ENCODE measurements at regions not wholly inside any gene's neighbourhood (a gene's known extent, or its start where the extent isn't known, plus 50 kb on each side); places are given as distances from the start of the nearest gene placed in this dataset.

DNA sequence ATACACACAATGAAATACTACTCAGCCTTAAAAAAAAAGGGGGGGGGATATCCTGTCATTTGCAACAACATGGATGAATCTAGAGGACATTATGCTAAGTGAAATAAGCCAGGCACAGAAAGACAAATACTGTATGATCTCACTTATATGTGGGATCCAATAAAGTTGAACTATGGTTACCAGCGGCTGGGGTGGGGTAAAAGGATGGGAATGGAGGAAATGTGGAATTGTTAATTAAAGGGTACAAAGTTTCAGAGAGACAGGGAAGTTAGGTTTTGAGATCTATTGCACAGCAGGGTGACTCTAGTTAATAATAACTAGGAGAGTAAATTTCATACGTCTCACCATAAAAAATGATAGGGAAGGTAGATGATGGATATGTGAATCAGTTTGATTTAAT is 76.2 kb upstream of the ZNF608 start:
- WGBS: 91% methylated on average over 2 of the region's 2 CpGs
- Histone ChIP-seq H3K9ac (ENCODE audit: low read depth in 1 of 2, low read length in 2 of 2) (no peak overlapping the region), H3K27ac (ENCODE audit: low read depth in 1 of 2, low read length in 2 of 2) (no peak overlapping the region), H3K9me3 (ENCODE audit: control insufficient read depth in 4 of 4, low read length in 3 of 4) (no peaks in the 10 kb centered on the region), H3K4me3 (ENCODE audit: low read depth in 1 of 3, low read length in 3 of 3) (no peak overlapping the region), H3K27me3 (ENCODE audit: control insufficient read depth in 4 of 4, insufficient read depth in 4 of 4, low read length in 3 of 4) (no peaks in the 10 kb centered on the region), H3K4me1 (ENCODE audit: control insufficient read depth in 4 of 4, insufficient read depth in 4 of 4, low read length in 3 of 4) (no peaks in the 10 kb centered on the region), H3K36me3 (ENCODE audit: control insufficient read depth in 4 of 4, insufficient read depth in 3 of 4, low read depth in 1 of 4, low read length in 3 of 4) (no peaks in the 10 kb centered on the region)
- TF ChIP-seq NR2F2 (IDR thresholded peaks at IDR 0.05): no peak
- no peak for DNase-seq (ENCODE audit: low spot score)

DNA sequence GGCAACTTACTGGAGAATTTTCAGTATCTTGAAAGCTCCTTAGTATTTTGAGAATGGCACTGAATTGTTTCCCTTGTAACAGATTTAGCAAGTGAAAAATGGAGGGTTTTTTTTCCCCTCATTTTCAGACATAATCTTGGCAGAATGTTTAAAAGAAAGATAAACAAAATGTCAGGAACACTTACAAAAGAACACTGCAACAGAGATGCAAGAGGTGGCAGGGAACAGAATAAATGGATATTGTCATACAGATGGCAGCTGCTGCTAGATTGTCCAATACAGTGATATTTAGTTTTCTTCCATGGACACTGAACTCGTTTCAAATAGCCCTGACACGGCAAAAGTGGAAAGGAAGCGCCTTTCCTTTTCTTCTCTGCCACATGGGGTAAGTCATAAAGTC is 76.9 kb upstream of the ZNF608 start:
- TF ChIP-seq EGR1 (IDR thresholded peaks at IDR 0.05; ENCODE audit: low read depth in 2 of 2) (no peak), YY1 (IDR thresholded peaks at IDR 0.05) (no peak), RXRA (IDR thresholded peaks at IDR 0.05) (no peak), NR2F2 (IDR thresholded peaks at IDR 0.05) (no peak), HNF4A (conservative IDR thresholded peaks at IDR 0.05) (no peak), TAF1 (conservative IDR thresholded peaks at IDR 0.05) (no peak), JUND (IDR thresholded peaks at IDR 0.05) (no peak)
- TF ChIP-seq, protein P1, sequence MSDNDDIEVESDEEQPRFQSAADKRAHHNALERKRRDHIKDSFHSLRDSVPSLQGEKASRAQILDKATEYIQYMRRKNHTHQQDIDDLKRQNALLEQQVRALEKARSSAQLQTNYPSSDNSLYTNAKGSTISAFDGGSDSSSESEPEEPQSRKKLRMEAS (IDR thresholded peaks at IDR 0.05): no peak
- TF ChIP-seq, protein P2, sequence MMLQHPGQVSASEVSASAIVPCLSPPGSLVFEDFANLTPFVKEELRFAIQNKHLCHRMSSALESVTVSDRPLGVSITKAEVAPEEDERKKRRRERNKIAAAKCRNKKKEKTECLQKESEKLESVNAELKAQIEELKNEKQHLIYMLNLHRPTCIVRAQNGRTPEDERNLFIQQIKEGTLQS (IDR thresholded peaks at IDR 0.05): no peak
- TF ChIP-seq, protein P3, sequence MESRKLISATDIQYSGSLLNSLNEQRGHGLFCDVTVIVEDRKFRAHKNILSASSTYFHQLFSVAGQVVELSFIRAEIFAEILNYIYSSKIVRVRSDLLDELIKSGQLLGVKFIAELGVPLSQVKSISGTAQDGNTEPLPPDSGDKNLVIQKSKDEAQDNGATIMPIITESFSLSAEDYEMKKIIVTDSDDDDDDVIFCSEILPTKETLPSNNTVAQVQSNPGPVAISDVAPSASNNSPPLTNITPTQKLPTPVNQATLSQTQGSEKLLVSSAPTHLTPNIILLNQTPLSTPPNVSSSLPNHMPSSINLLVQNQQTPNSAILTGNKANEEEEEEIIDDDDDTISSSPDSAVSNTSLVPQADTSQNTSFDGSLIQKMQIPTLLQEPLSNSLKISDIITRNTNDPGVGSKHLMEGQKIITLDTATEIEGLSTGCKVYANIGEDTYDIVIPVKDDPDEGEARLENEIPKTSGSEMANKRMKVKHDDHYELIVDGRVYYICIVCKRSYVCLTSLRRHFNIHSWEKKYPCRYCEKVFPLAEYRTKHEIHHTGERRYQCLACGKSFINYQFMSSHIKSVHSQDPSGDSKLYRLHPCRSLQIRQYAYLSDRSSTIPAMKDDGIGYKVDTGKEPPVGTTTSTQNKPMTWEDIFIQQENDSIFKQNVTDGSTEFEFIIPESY (IDR thresholded peaks at IDR 0.05): no peak

DNA sequence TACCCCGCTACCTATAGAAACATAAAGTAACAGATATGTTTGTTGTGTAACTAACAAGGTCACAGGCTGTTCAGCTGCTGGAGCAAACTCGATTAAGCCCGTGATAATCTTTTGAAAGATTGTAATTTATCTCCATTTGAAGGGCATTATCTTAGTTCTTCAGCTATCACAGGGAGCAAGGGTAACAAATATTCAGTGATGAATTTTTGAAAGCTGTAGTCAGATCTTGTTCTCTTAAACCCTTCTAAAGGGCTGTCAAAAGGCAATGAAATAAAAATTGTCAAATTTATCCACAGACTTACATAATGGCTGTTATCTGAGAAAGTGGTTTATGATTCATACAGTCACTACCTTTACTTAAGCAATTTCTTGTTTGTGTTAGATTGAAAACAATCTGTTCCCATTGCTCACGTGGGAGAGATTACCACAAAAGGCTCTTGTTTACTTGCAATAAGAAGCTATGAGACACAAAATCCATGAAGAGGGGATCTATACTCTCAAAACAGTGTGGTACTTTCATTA is 78.3 kb upstream of the ZNF608 start:
- DNase-seq (ENCODE audit: low spot score): no peak
- H3K36me3 ChIP-seq (ENCODE audit: control insufficient read depth in 4 of 4, insufficient read depth in 3 of 4, low read depth in 1 of 4, low read length in 3 of 4): no peaks in the 10 kb centered on the region
- no peak overlapping the region for H3K27ac ChIP-seq (ENCODE audit: low read depth in 1 of 2, low read length in 2 of 2)
- TF ChIP-seq TAF1 (conservative IDR thresholded peaks at IDR 0.05) (no peak), GABPA (IDR thresholded peaks at IDR 0.05 in 1 of 2, conservative IDR thresholded peaks at IDR 0.05 in 1 of 2) (no peak), RXRA (IDR thresholded peaks at IDR 0.05) (no peak), HNF4G (IDR thresholded peaks at IDR 0.05) (no peak), YY1 (IDR thresholded peaks at IDR 0.05) (no peak)
- TF ChIP-seq, protein P4, sequence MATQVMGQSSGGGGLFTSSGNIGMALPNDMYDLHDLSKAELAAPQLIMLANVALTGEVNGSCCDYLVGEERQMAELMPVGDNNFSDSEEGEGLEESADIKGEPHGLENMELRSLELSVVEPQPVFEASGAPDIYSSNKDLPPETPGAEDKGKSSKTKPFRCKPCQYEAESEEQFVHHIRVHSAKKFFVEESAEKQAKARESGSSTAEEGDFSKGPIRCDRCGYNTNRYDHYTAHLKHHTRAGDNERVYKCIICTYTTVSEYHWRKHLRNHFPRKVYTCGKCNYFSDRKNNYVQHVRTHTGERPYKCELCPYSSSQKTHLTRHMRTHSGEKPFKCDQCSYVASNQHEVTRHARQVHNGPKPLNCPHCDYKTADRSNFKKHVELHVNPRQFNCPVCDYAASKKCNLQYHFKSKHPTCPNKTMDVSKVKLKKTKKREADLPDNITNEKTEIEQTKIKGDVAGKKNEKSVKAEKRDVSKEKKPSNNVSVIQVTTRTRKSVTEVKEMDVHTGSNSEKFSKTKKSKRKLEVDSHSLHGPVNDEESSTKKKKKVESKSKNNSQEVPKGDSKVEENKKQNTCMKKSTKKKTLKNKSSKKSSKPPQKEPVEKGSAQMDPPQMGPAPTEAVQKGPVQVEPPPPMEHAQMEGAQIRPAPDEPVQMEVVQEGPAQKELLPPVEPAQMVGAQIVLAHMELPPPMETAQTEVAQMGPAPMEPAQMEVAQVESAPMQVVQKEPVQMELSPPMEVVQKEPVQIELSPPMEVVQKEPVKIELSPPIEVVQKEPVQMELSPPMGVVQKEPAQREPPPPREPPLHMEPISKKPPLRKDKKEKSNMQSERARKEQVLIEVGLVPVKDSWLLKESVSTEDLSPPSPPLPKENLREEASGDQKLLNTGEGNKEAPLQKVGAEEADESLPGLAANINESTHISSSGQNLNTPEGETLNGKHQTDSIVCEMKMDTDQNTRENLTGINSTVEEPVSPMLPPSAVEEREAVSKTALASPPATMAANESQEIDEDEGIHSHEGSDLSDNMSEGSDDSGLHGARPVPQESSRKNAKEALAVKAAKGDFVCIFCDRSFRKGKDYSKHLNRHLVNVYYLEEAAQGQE (IDR thresholded peaks at IDR 0.05): no peak
- TF ChIP-seq, protein P5, sequence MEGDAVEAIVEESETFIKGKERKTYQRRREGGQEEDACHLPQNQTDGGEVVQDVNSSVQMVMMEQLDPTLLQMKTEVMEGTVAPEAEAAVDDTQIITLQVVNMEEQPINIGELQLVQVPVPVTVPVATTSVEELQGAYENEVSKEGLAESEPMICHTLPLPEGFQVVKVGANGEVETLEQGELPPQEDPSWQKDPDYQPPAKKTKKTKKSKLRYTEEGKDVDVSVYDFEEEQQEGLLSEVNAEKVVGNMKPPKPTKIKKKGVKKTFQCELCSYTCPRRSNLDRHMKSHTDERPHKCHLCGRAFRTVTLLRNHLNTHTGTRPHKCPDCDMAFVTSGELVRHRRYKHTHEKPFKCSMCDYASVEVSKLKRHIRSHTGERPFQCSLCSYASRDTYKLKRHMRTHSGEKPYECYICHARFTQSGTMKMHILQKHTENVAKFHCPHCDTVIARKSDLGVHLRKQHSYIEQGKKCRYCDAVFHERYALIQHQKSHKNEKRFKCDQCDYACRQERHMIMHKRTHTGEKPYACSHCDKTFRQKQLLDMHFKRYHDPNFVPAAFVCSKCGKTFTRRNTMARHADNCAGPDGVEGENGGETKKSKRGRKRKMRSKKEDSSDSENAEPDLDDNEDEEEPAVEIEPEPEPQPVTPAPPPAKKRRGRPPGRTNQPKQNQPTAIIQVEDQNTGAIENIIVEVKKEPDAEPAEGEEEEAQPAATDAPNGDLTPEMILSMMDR (IDR thresholded peaks at IDR 0.05; ENCODE audit: low read depth, low read length, missing input control): no peak
- 51% methylated on average over 4 of the region's 4 CpGs for WGBS
- no peak overlapping the region for H3K9ac ChIP-seq (ENCODE audit: low read depth in 1 of 2, low read length in 2 of 2)
- H3K27me3 ChIP-seq (ENCODE audit: control insufficient read depth in 4 of 4, insufficient read depth in 4 of 4, low read length in 3 of 4): no peaks in the 10 kb centered on the region
- H3K4me1 ChIP-seq (ENCODE audit: control insufficient read depth in 4 of 4, insufficient read depth in 4 of 4, low read length in 3 of 4): no peaks in the 10 kb centered on the region
- no peaks in the 10 kb centered on the region for H3K9me3 ChIP-seq (ENCODE audit: control insufficient read depth in 4 of 4, low read length in 3 of 4)
- H3K4me3 ChIP-seq (ENCODE audit: low read depth in 1 of 3, low read length in 3 of 3): no peak overlapping the region

More for the DNA sequence above, 76.9 kb upstream of the ZNF608 start:
- no peak overlapping the region for H3K27ac ChIP-seq (ENCODE audit: low read depth in 1 of 2, low read length in 2 of 2)
- no peak overlapping the region for H3K9ac ChIP-seq (ENCODE audit: low read depth in 1 of 2, low read length in 2 of 2)
- H3K4me3 ChIP-seq (ENCODE audit: low read depth in 1 of 3, low read length in 3 of 3): no peak overlapping the region
- no peaks in the 10 kb centered on the region for H3K27me3 ChIP-seq (ENCODE audit: control insufficient read depth in 4 of 4, insufficient read depth in 4 of 4, low read length in 3 of 4)
- no peak for DNase-seq (ENCODE audit: low spot score)
- H3K36me3 ChIP-seq (ENCODE audit: control insufficient read depth in 4 of 4, insufficient read depth in 3 of 4, low read depth in 1 of 4, low read length in 3 of 4): no peaks in the 10 kb centered on the region
- no peaks in the 10 kb centered on the region for H3K4me1 ChIP-seq (ENCODE audit: control insufficient read depth in 4 of 4, insufficient read depth in 4 of 4, low read length in 3 of 4)
- H3K9me3 ChIP-seq (ENCODE audit: control insufficient read depth in 4 of 4, low read length in 3 of 4): no peaks in the 10 kb centered on the region
- 66% methylated on average over 3 of the region's 3 CpGs for WGBS

Measured in liver (tissue), 8 donors.